Ectodermal cell (in vitro differentiated cells): ENCODE measurements at regions not wholly inside any gene's neighbourhood (a gene's known extent, or its start where the extent isn't known, plus 50 kb on each side); places are given as distances from the start of the nearest gene placed in this dataset.

ENCODE experiments used
- H3K27ac ChIP-seq: 2 replicates; pipeline ENCODE4 v1.7.0; 2013; ENCODE audit warnings: mild to moderate bottlenecking, low read depth, low read length; ENCODE audit not compliant: insufficient read depth, poor library complexity, severe bottlenecking
- H3K27me3 ChIP-seq: 2 replicates; pipeline ENCODE4 v1.7.0; 2013; ENCODE audit warnings: mild to moderate bottlenecking, low read length; ENCODE audit not compliant: insufficient read depth, control insufficient read depth, poor library complexity, severe bottlenecking
- H3K36me3 ChIP-seq: one replicate; pipeline ENCODE4 v1.7.0; 2013; ENCODE audit warnings: low read length; ENCODE audit not compliant: control insufficient read depth, insufficient read depth
- H3K4me1 ChIP-seq: one replicate; pipeline ENCODE4 v1.7.0; 2013; ENCODE audit warnings: low read length; ENCODE audit not compliant: control insufficient read depth, insufficient read depth
- H3K4me3 ChIP-seq: 2 replicates; pipeline ENCODE4 v1.7.0; 2013; ENCODE audit warnings: low read depth, low read length, control low read depth; ENCODE audit not compliant: insufficient read depth
- H3K9me3 ChIP-seq: 2 replicates; pipeline ENCODE4 v1.7.0; 2013; ENCODE audit warnings: mild to moderate bottlenecking, low read length, moderate library complexity; ENCODE audit not compliant: control insufficient read depth
- WGBS, 2 experiments: methylation state at CpG; one replicate each; pipeline ENCODE4 v1.1.7; 2013; ENCODE audit warnings: missing lambda C conversion rate in 2 of 2; 5-methylcytosine and 5-hydroxymethylcytosine counted together

DNA sequence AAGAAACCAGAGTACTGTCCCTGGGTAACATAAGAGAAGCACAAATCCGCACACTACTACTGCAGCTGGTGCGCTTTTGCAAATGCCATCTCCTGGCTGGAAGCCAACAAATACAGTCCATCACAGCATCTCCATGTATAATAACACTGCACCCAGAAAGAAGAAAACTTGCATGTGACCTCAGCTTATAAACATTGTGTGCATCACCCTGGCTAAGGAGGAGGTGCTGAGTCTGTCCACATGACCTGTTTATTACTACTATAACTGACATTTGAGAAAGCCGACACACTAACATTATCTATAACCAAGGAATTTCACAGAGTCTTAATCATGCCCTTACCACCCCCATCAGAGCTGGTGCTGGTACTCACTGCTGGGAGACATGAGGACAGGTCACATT is 516.8 kb downstream of the CFAP47 start:
- Histone ChIP-seq H3K27me3 (no peaks in the 10 kb centered on the region), H3K4me3 (no peak overlapping the region), H3K9me3 (no peaks in the 10 kb centered on the region), H3K27ac (no peak overlapping the region), H3K36me3 (no peaks in the 10 kb centered on the region), H3K4me1 (no peaks in the 10 kb centered on the region)
- 89 to 94% methylated on average over 3 of the region's 3 CpGs for WGBS, 2 experiments

DNA sequence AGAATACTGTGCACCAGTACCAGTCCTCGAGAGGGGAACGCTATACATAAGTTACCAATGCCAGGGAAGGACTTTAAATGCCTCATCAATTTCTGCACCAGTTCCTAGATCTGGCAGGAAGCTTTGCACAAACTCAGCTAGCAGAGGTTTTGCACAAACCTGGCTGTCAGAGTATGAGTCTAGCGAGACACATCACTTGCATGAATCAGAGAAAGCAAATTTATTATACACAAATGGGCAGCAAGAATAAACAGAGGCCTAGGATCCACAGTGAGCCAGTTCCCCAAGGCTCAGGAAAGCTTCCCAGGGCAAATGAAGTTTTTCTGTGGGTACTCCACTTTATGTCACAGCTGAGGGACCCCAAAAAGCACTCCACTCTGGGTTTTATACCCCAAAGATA is 523.5 kb downstream of the CFAP47 start:
- H3K27me3 ChIP-seq = no peaks in the 10 kb centered on the region
- H3K4me3 ChIP-seq = no peak overlapping the region
- WGBS, 2 experiments = 93 to 98% methylated on average over 3 of the region's 3 CpGs
- no peaks in the 10 kb centered on the region for H3K4me1 ChIP-seq
- H3K36me3 ChIP-seq = no peaks in the 10 kb centered on the region
- no peak overlapping the region for H3K27ac ChIP-seq
- no peaks in the 10 kb centered on the region for H3K9me3 ChIP-seq

DNA sequence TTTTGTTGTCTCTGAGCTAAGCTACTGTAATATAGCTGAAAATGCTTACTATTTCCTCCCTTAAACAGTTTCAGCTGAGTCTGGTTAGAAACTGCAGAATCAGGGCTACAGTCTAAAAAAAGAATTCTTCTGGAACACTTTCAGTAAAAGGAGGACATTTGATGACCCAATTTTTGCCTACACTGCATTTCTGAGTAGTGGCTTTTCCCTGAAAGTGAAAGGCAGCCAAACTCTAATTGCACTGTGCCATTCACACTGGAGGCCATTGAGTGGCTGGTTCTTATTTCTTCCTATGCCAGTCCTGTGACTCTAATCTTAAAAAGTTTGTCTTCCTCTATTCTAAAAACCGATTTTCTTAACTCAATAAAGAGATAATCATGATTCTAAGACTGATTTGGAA is 526.0 kb downstream of the CFAP47 start:
- WGBS, 2 experiments = no CpG with 5 or more reads among the region's 1 CpG
- H3K4me1 ChIP-seq = no peaks in the 10 kb centered on the region
- no peaks in the 10 kb centered on the region for H3K27me3 ChIP-seq
- no peaks in the 10 kb centered on the region for H3K36me3 ChIP-seq
- no peak overlapping the region for H3K27ac ChIP-seq
- no peaks in the 10 kb centered on the region for H3K9me3 ChIP-seq
- no peak overlapping the region for H3K4me3 ChIP-seq

DNA sequence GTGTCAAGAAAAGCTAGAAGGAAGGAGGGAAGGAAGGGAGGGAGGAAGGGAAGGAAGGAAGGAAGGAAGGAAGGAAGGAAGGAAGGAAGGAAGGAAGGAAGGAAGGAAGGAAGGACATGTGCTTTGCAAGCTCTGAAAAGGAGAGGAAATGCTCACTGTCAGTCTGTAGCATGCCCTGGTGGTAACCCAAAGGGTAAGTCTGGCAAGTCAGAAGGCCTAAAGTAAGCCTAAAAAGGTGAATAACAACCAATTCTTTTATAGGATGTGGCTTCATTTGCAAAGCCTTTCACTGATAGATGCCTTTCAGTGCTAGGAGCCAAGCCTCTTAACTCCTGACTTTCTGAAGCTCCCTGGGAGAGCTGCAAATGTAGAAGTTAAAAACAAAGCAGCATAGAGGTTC is 542.6 kb downstream of the CFAP47 start:
- no peak overlapping the region for H3K4me3 ChIP-seq
- no peaks in the 10 kb centered on the region for H3K4me1 ChIP-seq
- H3K27ac ChIP-seq = no peak overlapping the region
- H3K27me3 ChIP-seq = no peaks in the 10 kb centered on the region
- no peaks in the 10 kb centered on the region for H3K36me3 ChIP-seq
- no peaks in the 10 kb centered on the region for H3K9me3 ChIP-seq

DNA sequence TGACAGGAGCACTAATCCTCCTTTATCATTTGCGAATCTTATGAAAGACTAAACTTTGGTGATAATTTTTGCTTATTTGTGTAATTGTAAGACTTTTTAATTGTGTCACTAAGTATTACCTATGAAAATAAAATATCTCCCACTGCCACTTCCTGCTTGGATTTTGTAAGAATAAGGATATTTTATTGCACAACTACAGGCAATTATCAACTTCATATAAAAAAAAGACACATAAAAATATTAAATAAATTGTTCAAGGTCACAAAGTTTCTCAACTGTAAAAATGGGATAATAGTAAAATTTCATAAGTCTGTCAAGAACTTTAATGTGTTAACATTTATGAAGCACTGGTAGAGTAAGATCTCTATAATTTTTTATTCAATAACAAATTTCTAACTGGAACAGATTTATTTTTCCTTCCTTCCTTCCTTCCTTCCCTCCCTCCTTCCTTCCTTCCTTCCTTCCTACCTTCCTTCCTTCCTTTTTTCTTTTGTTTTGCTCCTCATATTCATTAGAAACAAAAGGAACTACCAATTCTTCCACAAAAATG is 527.6 kb upstream of the FAM47C start:
- WGBS, 2 experiments = no CpG with 5 or more reads among the region's 1 CpG
- Histone ChIP-seq H3K9me3 (no peaks in the 10 kb centered on the region), H3K4me1 (no peaks in the 10 kb centered on the region), H3K27me3 (no peaks in the 10 kb centered on the region), H3K27ac (no peak overlapping the region), H3K36me3 (no peaks in the 10 kb centered on the region), H3K4me3 (no peak overlapping the region)

DNA sequence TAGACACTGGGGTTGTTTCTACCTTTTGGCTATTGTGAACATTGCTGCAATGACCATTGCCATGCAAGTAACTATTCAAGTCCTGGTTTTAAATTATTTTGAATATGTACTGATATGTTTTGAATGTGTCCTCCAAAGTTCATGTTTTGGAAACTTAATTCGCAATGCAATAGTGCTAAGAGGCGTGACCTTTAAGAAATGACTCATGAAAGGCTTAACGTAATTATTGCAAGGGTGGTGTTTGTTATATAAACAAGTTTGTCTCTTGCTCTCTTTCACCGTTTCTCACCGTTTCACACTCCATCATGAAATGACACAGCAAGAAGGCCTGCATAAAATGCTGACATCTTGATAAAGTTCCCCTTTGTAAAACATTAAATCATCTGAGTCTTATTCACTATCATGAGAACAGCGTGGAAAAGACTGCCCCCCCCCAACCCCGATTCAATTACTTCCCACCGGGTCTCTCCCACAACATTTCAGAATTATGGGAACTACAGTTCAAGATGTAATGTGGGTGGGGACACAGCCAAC is 506.9 kb upstream of the FAM47C start:
- H3K36me3 ChIP-seq = no peaks in the 10 kb centered on the region
- no peaks in the 10 kb centered on the region for H3K27me3 ChIP-seq
- H3K4me3 ChIP-seq = no peak overlapping the region
- no peak overlapping the region for H3K27ac ChIP-seq
- H3K9me3 ChIP-seq = no peaks in the 10 kb centered on the region
- no peaks in the 10 kb centered on the region for H3K4me1 ChIP-seq
- WGBS, 2 experiments = 91 to 96% methylated on average over 2 to 7 of the region's 8 CpGs

DNA sequence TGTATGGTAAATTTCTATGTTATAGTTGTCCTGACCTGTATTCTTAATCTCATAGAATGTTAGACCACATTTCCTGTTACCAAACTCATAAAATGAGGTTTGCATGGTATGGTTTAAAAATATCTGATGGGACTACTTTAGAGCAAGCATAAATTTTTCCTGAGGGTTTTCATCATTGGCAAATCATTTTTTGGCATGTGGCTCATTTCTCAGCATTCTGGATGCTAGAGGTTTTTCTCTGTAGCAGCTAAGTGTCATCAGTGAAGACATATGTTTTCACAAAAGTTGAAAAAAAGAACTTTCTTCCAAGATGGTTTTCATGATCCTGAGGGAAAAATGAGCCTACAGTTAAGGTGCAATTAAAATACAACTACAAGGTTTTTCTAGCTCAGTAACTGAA is 503.5 kb upstream of the FAM47C start:
- peaks cover 5% of the 10 kb centered on the region for H3K9me3 ChIP-seq
- no peak overlapping the region for H3K27ac ChIP-seq
- H3K4me1 ChIP-seq = no peaks in the 10 kb centered on the region
- H3K36me3 ChIP-seq = no peaks in the 10 kb centered on the region
- no peaks in the 10 kb centered on the region for H3K27me3 ChIP-seq
- H3K4me3 ChIP-seq = no peak overlapping the region

DNA sequence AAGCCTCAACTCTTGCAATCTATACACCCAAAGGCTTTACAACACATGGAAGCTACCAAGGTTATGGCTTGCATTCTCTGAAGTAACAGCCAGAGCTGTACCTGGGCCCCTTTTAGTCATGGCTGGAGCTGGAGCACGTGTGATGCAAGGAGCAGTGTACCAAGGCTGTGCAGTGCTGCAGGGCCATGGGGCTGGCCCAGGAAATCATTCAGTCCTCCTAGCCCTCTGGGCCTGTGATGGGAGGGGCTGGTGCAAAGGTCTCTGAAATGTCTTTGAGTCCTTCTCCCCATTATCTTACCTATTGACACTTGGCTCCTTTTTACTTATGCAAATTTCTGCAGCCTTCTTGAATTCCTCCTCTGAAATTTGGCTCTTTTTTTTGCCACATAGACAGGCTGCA is 500.1 kb upstream of the FAM47C start:
- no peak overlapping the region for H3K4me3 ChIP-seq
- H3K36me3 ChIP-seq = no peaks in the 10 kb centered on the region
- no peaks in the 10 kb centered on the region for H3K4me1 ChIP-seq
- no peaks in the 10 kb centered on the region for H3K27me3 ChIP-seq
- WGBS, 2 experiments = 85 to 95% methylated on average over 1 of the region's 1 CpG
- no peak overlapping the region for H3K27ac ChIP-seq
- peaks cover 5% of the 10 kb centered on the region for H3K9me3 ChIP-seq

DNA sequence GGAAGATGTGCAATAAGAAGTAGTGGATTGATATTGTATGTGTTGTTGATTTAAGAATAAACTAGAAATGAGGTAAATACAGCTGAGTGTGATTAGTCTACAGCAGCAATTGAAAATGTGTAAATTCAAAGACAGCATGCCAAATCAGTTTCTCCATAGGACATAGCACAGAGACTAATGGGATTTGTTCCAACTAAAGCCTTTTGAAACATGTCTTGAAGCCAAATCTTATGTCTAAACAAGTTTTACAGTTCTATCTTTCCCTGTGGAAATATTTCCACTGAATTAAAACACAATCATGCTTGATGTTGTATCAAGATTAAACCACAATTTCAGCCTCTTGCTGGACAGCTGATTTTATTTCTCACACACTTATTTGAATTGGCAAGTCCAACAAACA is 497.4 kb upstream of the FAM47C start:
- no peak overlapping the region for H3K4me3 ChIP-seq
- H3K27me3 ChIP-seq = no peaks in the 10 kb centered on the region
- H3K9me3 ChIP-seq = peaks cover 5% of the 10 kb centered on the region
- no peak overlapping the region for H3K27ac ChIP-seq
- H3K4me1 ChIP-seq = no peaks in the 10 kb centered on the region
- H3K36me3 ChIP-seq = no peaks in the 10 kb centered on the region

DNA sequence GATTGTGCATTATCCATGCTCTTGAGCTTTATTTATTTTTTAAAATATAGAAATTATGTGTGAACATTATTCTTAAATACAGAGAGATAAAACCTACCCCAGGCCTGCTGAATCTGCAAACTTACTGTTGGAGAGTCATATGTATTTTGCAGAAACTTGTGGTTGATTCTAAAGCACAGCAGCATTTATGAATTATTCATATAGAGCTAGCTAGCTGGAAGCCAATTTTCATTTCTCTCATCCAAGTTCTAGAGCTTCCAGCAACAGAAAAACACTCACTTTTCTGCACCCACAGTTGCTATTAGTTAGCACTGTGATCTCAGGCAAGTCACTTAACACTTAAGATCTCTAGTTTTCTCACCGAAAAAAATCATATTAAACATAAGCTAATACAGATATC is 479.5 kb upstream of the FAM47C start:
- H3K4me3 ChIP-seq = no peak overlapping the region
- no peak overlapping the region for H3K27ac ChIP-seq
- H3K9me3 ChIP-seq = no peaks in the 10 kb centered on the region
- H3K27me3 ChIP-seq = no peaks in the 10 kb centered on the region
- WGBS, 2 experiments = no CpG with 5 or more reads among the region's 1 CpG
- no peaks in the 10 kb centered on the region for H3K4me1 ChIP-seq
- no peaks in the 10 kb centered on the region for H3K36me3 ChIP-seq

DNA sequence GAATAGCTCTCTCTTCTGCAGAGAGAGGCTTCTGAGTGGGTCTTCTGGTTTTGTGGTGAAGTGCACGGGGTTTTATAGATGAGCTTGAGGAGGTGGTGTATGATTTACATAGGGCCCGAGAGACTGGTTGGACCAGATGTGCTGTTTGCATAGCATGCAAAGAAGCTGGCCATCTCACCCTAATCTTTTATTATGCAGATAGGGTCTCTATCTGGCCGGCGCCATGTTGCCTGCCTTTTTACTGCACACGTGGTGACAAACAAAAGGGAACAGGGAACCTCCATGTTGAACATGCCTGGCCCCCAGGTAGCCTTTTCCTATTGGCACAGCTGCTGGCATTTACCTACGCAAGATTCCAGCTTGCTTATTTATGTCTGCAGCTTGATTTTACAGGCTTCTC is 473.3 kb upstream of the FAM47C start:
- Histone ChIP-seq H3K4me1 (no peaks in the 10 kb centered on the region), H3K36me3 (no peaks in the 10 kb centered on the region)
- WGBS, 2 experiments = 60 to 77% methylated on average over 5 to 6 of the region's 6 CpGs

More for the DNA sequence above, 473.3 kb upstream of the FAM47C start:
- Histone ChIP-seq H3K27me3 (no peaks in the 10 kb centered on the region), H3K27ac (no peak overlapping the region), H3K4me3 (no peak overlapping the region), H3K9me3 (no peaks in the 10 kb centered on the region)
